GM12891 (cell line): ENCODE measurements at regions not wholly inside any gene's neighbourhood (a gene's known extent, or its start where the extent isn't known, plus 50 kb on each side); places are given as distances from the start of the nearest gene placed in this dataset.
"Not testable (repeated sequence)": the region's sequence is repeated elsewhere in the genome, so short reads cannot be mapped to it uniquely, and the experiment has no call there.

Experiments used
- DNase-seq: peaks from one replicate; pipeline ENCODE4 v3.0.0; 2011; ENCODE audit warnings: low spot score; ENCODE audit not compliant: insufficient read length
- FAIRE-seq: peaks from 2 replicates; lab custom pipeline; 2011; peaks lifted over from hg19 to GRCh38; lab: Jason Lieb, UNC
- PAX5 ChIP-seq: IDR thresholded peaks from 2 replicates; pipeline ENCODE4 v1.6.1; 2011; ENCODE audit warnings: low read length, moderate library complexity, mild to moderate bottlenecking; ENCODE audit not compliant: insufficient read depth, severe bottlenecking
- POLR2A ChIP-seq: IDR thresholded peaks from 2 replicates; pipeline ENCODE4 v1.6.1; 2011; ENCODE audit warnings: low read depth, low read length, control low read depth
- POLR2AphosphoS5 ChIP-seq: IDR thresholded peaks from 2 replicates; pipeline ENCODE4 v1.6.1; 2011; ENCODE audit warnings: low read depth, low read length, control low read depth
- POU2F2 ChIP-seq: IDR thresholded peaks from 2 replicates; pipeline ENCODE4 v1.6.1; 2011; ENCODE audit warnings: low read depth, mild to moderate bottlenecking, control low read depth, low read length, moderate library complexity
- SPI1 ChIP-seq: IDR thresholded peaks from 2 replicates; pipeline ENCODE4 v1.6.1; 2011; ENCODE audit warnings: low read depth, low read length, control low read depth
- TAF1 ChIP-seq: IDR thresholded peaks from 2 replicates; pipeline ENCODE4 v1.6.1; 2011; ENCODE audit warnings: low read depth, low read length, control low read depth

GRCh38 chr2:191499050-191499449 is 178.9 kb upstream of the NABP1 start:
- FAIRE-seq (no peak), DNase-seq (no peak)
- no peak for TF ChIP-seq POLR2AphosphoS5
- no peak for TF ChIP-seq SPI1
- no peak for TF ChIP-seq PAX5

DNA sequence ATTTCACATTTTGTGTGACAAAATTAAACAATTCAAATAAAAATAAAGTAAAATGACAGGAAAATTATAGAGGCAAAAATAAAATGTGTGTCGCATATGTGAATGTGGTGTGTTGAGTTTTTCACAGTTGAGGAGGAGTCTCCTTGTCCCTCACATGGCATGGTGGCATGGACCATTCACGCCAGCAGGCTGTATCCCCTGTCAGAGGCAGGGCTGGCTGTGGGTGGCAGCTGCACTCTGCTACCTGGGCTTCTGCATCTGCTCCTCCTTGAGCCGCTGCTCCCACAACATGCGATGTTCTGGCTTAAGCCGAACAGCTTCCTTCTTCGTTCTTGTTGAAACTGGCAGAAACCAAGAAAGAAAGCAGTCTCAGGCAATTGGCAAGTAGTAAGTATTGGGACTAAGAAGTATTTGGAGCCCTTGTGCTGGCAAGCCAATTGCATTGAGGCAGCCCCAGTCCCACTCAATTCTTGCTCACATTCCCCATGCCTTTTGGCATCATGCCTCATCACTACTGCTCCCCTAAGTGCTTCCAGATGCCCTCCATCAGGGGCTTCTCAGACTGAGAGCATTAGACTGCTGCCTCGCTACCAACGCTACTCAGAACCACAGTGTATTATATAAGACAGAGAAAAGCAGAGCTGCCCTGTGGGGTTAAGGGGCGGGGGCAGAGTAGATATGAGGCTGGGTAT is 177.9 kb upstream of the NABP1 start:
- DNase-seq: no peak
- no peak for FAIRE-seq
- no peak for TF ChIP-seq TAF1
- no peak for TF ChIP-seq POLR2A
- no peak for TF ChIP-seq SPI1
- no peak for TF ChIP-seq POU2F2
- no peak for TF ChIP-seq POLR2AphosphoS5
- no peak for TF ChIP-seq PAX5

DNA sequence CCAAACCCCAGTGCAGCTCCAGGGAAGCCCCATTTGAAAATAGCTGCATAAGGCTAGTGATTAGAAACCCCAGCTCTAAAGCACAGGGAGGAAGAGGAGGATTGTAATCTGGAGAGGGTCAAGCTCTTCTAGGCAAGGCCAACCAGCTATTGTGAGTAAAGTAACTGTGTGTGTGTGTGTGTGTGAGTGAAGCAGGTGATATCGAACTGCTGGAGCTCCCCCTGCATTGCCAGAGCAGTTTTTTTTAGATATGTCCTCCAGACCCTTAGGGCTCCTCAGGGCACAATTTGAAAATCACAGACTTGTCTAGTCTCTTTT is 177.4 kb upstream of the NABP1 start:
- FAIRE-seq: no peak
- DNase-seq: no peak
- no peak for TF ChIP-seq POU2F2
- TF ChIP-seq TAF1: no peak
- no peak for TF ChIP-seq POLR2AphosphoS5
- no peak for TF ChIP-seq SPI1
- no peak for TF ChIP-seq PAX5
- TF ChIP-seq POLR2A: no peak

- TF ChIP-seq POLR2AphosphoS5 (no peak), SPI1 (no peak), TAF1 (no peak), PAX5 (no peak), POU2F2 (no peak), POLR2A (no peak)
- FAIRE-seq (no peak), DNase-seq (no peak)
Observed at GRCh38 chr2:191500884-191501560, 176.9 kb upstream of the NABP1 start.

- TF ChIP-seq POU2F2: no peak
- no peak for TF ChIP-seq TAF1
- TF ChIP-seq PAX5: no peak
- TF ChIP-seq SPI1: no peak
- TF ChIP-seq POLR2A: no peak
- no peak for TF ChIP-seq POLR2AphosphoS5
- FAIRE-seq (no peak), DNase-seq (no peak)
Observed at GRCh38 chr2:191501561-191502168, 176.3 kb upstream of the NABP1 start.

DNA sequence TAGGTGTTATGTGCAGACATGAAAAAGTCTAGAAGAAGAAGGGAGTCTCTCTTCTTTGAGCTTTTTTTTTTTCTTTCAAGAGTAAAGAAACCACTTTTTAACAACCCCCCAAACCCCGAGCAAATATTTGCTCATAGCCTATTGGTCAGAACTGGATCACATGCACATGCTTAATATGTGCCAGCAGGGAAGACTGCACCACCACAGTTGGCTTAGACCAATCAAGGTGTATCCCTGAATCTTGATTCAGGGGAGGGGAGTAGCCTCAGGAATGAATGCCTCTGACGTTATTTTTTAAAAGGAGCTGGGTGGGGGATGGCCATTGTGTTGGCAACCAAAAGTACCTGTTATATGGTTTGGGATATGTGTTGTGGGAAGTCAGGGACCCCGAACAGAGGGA is 171.4 kb upstream of the NABP1 start:
- no peak for FAIRE-seq
- TF ChIP-seq POU2F2 (no peak), TAF1 (no peak), POLR2A (no peak), SPI1 (no peak), POLR2AphosphoS5 (no peak), PAX5 (no peak)
- DNase-seq: no peak

GRCh38 chr2:191507252-191507853 is 170.6 kb upstream of the NABP1 start:
- FAIRE-seq, DNase-seq: not testable (repeated sequence)

- FAIRE-seq (no peak), DNase-seq (no peak)
- TF ChIP-seq TAF1: no peak
- TF ChIP-seq SPI1: no peak
- no peak for TF ChIP-seq POLR2A
- no peak for TF ChIP-seq PAX5
- no peak for TF ChIP-seq POLR2AphosphoS5
- TF ChIP-seq POU2F2: no peak
Observed at GRCh38 chr2:191508738-191509137, 169.2 kb upstream of the NABP1 start.

- FAIRE-seq: no peak
- DNase-seq: no peak
- TF ChIP-seq POLR2AphosphoS5 (no peak), POU2F2 (no peak), TAF1 (no peak), PAX5 (no peak), POLR2A (no peak), SPI1 (no peak)
Observed at GRCh38 chr2:191512216-191512835, 165.6 kb upstream of the NABP1 start.
